RWPE1 (cell line): ENCODE measurements at regions not wholly inside any gene's neighbourhood (a gene's known extent, or its start where the extent isn't known, plus 50 kb on each side); places are given as distances from the start of the nearest gene placed in this dataset.

Experiments used
- CTCF ChIA-PET: fragments of 350-600 bp; sonication (Branson Sonifier 250); formaldehyde crosslinking; extraction: SDS; loops from one replicate; lab custom pipeline; 2021; lab: Yijun Ruan, JAX
- POLR2A ChIA-PET: fragments of 400-600 bp; formaldehyde crosslinking; extraction: SDS; loops from one replicate; lab custom pipeline; 2020; ENCODE audit warnings: antibody characterized with exemption; ENCODE audit not compliant: low non-redundant PET; lab: Yijun Ruan, JAX
- DNase-seq: peaks from one replicate; pipeline ENCODE4 v3.0.0; 2012; ENCODE audit warnings: low spot score
- H3K27ac ChIP-seq: fragments of 450-650 bp; 2 replicates; pipeline ENCODE4 v1.5.1; 2017
- TF ChIP-seq, protein P1 (sequence below): fragments of 450-650 bp; conservative IDR thresholded peaks from 2 replicates; pipeline ENCODE4 v1.5.1; 2017; ENCODE audit warnings: low read depth, mild to moderate bottlenecking

- ChIA-PET POLR2A (no interaction called here), CTCF (interaction anchor here (0.6 to 2.2 kb wide), 18 partner anchors 10 to 1485 kb away, joined by 3 to 22 read pairs (median 4); no protein-coding TSS in a partner anchor)
- no peak overlapping the region for H3K27ac ChIP-seq
- TF ChIP-seq, protein P1, sequence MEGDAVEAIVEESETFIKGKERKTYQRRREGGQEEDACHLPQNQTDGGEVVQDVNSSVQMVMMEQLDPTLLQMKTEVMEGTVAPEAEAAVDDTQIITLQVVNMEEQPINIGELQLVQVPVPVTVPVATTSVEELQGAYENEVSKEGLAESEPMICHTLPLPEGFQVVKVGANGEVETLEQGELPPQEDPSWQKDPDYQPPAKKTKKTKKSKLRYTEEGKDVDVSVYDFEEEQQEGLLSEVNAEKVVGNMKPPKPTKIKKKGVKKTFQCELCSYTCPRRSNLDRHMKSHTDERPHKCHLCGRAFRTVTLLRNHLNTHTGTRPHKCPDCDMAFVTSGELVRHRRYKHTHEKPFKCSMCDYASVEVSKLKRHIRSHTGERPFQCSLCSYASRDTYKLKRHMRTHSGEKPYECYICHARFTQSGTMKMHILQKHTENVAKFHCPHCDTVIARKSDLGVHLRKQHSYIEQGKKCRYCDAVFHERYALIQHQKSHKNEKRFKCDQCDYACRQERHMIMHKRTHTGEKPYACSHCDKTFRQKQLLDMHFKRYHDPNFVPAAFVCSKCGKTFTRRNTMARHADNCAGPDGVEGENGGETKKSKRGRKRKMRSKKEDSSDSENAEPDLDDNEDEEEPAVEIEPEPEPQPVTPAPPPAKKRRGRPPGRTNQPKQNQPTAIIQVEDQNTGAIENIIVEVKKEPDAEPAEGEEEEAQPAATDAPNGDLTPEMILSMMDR, result no peak
- DNase-seq, result no peak
Measured at GRCh38 chr20:43843965-43844660, 70.5 kb upstream of the TOX2 start.

DNA sequence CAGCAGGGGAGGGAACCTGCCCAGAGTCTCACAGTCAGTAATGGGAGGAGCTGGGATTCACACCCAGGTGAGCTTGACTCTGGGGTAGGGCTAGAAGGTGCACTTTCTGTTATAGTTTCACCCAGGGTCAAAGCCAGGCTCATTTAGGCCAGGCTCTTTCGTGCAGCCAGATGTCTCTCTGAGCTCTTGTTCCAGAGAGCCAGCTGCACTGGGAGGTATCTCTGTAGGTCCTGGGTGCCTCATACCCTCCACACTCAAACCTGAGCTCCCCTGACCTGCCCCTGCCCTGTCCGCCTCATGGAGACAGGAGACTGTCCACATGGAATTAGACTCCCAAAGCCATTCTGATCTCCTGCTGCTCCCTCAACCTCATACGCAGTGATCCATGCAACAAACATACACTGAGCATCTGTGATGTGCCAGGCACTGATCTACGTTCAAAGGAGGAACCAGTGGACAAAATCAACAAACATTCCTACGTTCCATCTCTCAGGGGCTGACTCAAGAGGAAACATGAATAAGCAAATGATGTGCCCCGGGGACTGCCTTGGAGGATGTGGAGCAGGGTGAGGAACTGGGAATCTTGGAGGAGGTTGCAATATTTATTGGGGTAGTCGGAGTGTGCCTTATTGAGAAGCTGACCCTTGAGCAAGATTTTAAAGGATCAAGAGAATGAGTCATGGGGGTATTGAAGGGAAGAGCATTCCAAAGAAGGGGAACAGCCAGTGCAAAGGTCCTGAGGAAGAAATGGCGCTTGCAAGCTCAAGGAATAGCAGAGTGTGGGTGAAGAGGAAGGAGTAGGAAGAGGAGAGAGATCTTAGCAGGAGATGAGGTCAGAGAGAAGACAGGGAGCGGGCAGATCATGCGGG, 71.3 kb upstream of the TOX2 start:
- no peak overlapping the region for H3K27ac ChIP-seq
- peak; percentile 66 for DNase-seq
- ChIA-PET CTCF (interaction anchor here (0.6 to 1.6 kb wide), 10 partner anchors 10 to 1486 kb away, joined by 3 to 9 read pairs (median 5); no protein-coding TSS in a partner anchor), POLR2A (interaction anchor here (0.6 kb wide), 1 partner anchor 182 kb away, joined by 6 read pairs; no protein-coding TSS in a partner anchor)
- TF ChIP-seq, protein P1, result no peak

DNA sequence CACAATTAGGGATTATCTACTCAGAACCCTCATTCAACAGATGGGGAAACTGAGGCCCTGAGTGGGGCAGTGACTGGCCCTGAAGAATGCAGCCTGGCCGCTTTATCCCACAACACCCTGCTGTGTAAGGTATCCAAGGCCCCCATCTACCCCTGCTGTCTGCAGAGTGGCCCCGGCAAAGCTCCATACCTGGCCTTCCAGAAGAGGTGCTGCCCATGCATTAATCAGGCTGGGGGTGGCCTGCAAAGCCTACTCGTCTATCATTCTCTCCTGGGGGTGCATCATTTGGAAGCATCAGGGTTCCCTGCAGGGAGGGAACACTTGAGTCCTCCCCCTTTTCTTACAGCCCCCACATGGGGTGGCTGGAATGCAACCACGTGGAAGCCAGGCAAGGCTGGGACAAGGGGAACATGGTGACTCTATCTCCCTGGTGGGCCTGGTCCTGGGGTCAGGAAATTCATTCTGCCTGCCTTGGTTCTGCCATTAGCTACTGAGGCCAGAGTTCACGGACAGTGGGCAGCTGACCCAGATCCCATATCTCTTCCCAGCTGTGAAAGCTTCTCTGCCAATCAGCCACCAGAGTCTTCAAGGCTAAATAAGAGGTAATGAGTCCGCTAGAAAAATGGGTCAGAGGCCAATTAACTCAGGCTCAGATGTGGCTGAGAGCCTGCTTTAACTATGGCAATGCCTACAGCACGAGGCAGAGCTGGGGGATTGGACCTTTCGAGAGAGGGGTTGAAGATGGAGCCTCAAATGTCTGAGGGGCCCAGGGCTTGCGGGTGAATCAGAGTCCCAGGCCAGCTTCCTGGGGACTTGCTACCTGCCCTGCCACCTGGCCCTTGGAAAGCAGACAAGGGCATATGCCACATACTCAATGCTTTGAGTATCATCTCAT, 72.3 kb upstream of the TOX2 start:
- TF ChIP-seq, protein P1, result no peak
- DNase-seq, result no peak
- ChIA-PET CTCF (interaction anchor here (0.9 to 1.6 kb wide), 4 partner anchors 9 to 394 kb away, joined by 3 to 9 read pairs (median 4); no protein-coding TSS in a partner anchor), POLR2A (interaction anchor here (0.6 kb wide), 1 partner anchor 181 kb away, joined by 6 read pairs; no protein-coding TSS in a partner anchor)
- no peak overlapping the region for H3K27ac ChIP-seq

- POLR2A ChIA-PET, result no interaction called here
- TF ChIP-seq, protein P1, result no peak; the same call in 1 of the 2 replicates
- H3K27ac ChIP-seq, result no peak overlapping the region
- peak; percentile 94 for DNase-seq
- CTCF ChIA-PET, result interaction anchor here (0.5 to 2.0 kb wide), 13 partner anchors 9 to 240 kb away, joined by 3 to 20 read pairs (median 3); no protein-coding TSS in a partner anchor
Measured at GRCh38 chr20:43840382-43841070, 74.1 kb upstream of the TOX2 start.

DNA sequence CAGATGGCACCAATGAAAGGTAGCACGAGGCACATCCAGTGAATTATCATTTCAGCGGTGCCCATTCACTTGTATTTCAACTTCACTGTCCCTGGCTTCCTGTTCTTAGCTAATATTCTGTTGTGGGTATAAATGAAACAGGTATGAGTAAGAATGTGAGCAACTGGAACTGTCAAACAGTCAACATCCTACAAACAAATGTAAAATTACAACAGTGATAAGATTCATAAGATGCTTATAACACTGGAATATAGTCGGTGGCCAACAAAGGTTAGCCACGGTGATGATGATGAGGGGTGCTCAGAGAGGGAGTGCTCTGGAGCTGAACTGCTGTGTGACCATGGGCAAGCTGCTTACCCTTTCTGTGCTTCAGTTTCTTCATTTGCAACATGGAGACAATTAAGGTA, 74.9 kb upstream of the TOX2 start:
- DNase-seq, result no peak
- ChIA-PET POLR2A (no interaction called here), CTCF (interaction anchor here (0.5 to 2.0 kb wide), 11 partner anchors 9 to 241 kb away, joined by 3 to 20 read pairs (median 3); no protein-coding TSS in a partner anchor)
- TF ChIP-seq, protein P1, result no peak
- no peak overlapping the region for H3K27ac ChIP-seq
